BJ (cell line): ENCODE measurements at regions not wholly inside any gene's neighbourhood (a gene's known extent, or its start where the extent isn't known, plus 50 kb on each side); places are given as distances from the start of the nearest gene placed in this dataset.

Source experiments
- CTCF ChIA-PET: fragments of 350-600 bp; formaldehyde crosslinking; extraction: SDS; loops from one replicate; lab custom pipeline; 2021; ENCODE audit warnings: antibody characterized with exemption, inconsistent platforms; lab: Yijun Ruan, JAX
- POLR2A ChIA-PET: fragments of 300-600 bp; sonication (Branson Sonifier 250); formaldehyde crosslinking; extraction: SDS; loops from one replicate; lab custom pipeline; 2021; ENCODE audit warnings: antibody characterized with exemption; lab: Charles Lee
- DNase-seq: peaks from one replicate; pipeline ENCODE4 v3.0.0-alpha.2; 2011; ENCODE audit warnings: low read depth
- H3K27me3 ChIP-seq: 2 replicates; pipeline ENCODE4 v1.6.0; 2011; ENCODE audit warnings: low read length; ENCODE audit not compliant: control insufficient read depth, insufficient read depth
- H3K36me3 ChIP-seq: 2 replicates; pipeline ENCODE4 v1.5.1; 2011; ENCODE audit warnings: low read length; ENCODE audit not compliant: control insufficient read depth, insufficient read depth
- H3K4me3 ChIP-seq: 2 replicates; pipeline ENCODE4 v1.5.1; 2011; ENCODE audit warnings: low read depth, mild to moderate bottlenecking, control low read depth, low read length
- CTCF ChIP-seq: IDR thresholded peaks from 2 replicates; pipeline ENCODE4 v1.5.1; 2011; ENCODE audit warnings: low read depth, mild to moderate bottlenecking, control low read depth, inconsistent platforms, low read length, moderate library complexity; ENCODE audit not compliant: insufficient read depth

GRCh38 chr2:56113382-56113975 lies 70.3 kb upstream of the CCDC85A start:
- H3K27me3 ChIP-seq = no peaks in the 10 kb centered on the region; the same call in 1 of the 2 replicates
- no peak overlapping the region for H3K4me3 ChIP-seq
- POLR2A ChIA-PET = no interaction called here
- H3K36me3 ChIP-seq = no peaks in the 10 kb centered on the region
- DNase-seq = no peak
- CTCF ChIA-PET = interaction anchor here (2.1 kb wide), 1 partner anchor 13 kb away, joined by 6 read pairs; no protein-coding TSS in a partner anchor
- TF ChIP-seq CTCF = no peak

GRCh38 chr2:56117764-56118163 lies 66.0 kb upstream of the CCDC85A start:
- Histone ChIP-seq H3K36me3 (no peaks in the 10 kb centered on the region), H3K27me3 (peaks cover 1% of the 10 kb centered on the region), H3K4me3 (no peak overlapping the region)
- no peak for DNase-seq
- ChIA-PET POLR2A (no interaction called here), CTCF (no interaction called here)
- no peak for TF ChIP-seq CTCF

GRCh38 chr2:56118474-56118873 lies 65.3 kb upstream of the CCDC85A start:
- no peak for TF ChIP-seq CTCF
- Histone ChIP-seq H3K36me3 (no peaks in the 10 kb centered on the region), H3K27me3 (peaks cover 2% of the 10 kb centered on the region), H3K4me3 (no peak overlapping the region)
- ChIA-PET CTCF (no interaction called here), POLR2A (no interaction called here)
- DNase-seq = no peak

GRCh38 chr2:56121995-56122394 lies 61.8 kb upstream of the CCDC85A start:
- no peaks in the 10 kb centered on the region for H3K36me3 ChIP-seq
- no peak for DNase-seq
- peaks cover 4% of the 10 kb centered on the region for H3K27me3 ChIP-seq
- TF ChIP-seq CTCF = no peak
- no peak overlapping the region for H3K4me3 ChIP-seq
- ChIA-PET CTCF (interaction anchor here (1.6 kb wide), 1 partner anchor 9 kb away, joined by 3 read pairs; no protein-coding TSS in a partner anchor), POLR2A (no interaction called here)

GRCh38 chr2:56123538-56123937 lies 60.3 kb upstream of the CCDC85A start:
- Histone ChIP-seq H3K4me3 (no peak overlapping the region), H3K36me3 (no peaks in the 10 kb centered on the region), H3K27me3 (peaks cover 4% of the 10 kb centered on the region)
- no peak for DNase-seq
- no peak for TF ChIP-seq CTCF
- ChIA-PET POLR2A (no interaction called here), CTCF (no interaction called here)
